ENCODE measurements at regions not wholly inside any gene's neighbourhood (a gene's known extent, or its start where the extent isn't known, plus 50 kb on each side); places are given as distances from the start of the nearest gene placed in this dataset.
"Not testable (repeated sequence)": the region's sequence is repeated elsewhere in the genome, so short reads cannot be mapped to it uniquely, and the experiment has no call there.

DNA sequence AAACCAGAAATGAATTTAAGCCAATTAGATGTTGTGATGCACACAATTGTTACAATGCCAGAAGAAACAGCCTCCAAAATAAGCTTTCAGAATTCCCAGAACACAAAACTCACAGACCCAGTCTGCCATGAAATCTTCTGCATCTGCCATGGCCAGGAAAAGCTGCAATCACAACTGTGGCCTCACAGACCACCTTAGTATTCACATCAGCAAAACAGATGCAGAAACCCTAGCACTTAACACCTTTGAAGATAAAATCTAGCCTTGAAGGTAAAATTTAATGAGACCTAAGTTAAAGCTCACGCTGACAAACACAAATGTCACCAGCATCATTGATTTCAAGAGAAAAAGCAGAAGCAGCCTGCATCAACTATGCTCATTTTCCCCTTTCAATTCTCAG, 566.8 kb upstream of the TMPRSS15 start:
- DNase-seq, result no peak

DNA sequence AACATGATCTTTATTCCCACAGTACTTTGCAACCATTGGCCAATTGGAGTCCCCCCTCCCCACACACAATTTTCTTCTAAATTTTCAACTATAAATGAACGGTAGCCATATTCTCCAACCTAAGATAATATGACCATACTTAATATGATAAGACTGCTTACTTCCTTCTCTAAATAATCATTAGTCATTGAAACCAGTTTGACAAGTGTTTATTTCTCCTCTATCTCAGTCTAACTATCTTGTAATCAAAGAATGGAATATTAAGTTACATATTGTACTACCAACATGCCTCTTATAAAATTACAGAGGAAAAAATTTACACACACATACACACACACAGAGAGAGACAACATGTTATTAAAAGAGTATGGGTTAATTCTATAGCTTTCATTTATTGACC, 567.4 kb upstream of the TMPRSS15 start:
- DNase-seq, result no peak

DNA sequence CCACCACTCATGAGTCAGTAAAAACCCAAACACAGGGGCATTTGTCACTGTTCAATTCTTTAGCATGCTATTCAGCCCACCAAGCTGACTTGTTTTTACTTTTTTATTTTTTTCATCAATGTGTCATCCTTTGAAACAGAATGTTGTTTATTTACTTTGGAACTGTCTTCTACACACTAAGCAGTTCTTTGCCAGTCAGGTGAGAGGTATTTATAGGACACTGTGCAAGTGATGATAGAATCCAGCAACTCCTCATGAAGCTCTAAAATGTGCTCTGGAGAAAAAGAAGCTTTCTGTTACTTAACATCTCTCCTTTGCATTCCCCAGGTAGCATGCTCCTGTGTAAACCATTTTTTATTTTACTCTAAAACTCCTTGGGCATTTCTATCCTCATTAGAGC, 582.0 kb upstream of the TMPRSS15 start:
- no peak for DNase-seq

DNA sequence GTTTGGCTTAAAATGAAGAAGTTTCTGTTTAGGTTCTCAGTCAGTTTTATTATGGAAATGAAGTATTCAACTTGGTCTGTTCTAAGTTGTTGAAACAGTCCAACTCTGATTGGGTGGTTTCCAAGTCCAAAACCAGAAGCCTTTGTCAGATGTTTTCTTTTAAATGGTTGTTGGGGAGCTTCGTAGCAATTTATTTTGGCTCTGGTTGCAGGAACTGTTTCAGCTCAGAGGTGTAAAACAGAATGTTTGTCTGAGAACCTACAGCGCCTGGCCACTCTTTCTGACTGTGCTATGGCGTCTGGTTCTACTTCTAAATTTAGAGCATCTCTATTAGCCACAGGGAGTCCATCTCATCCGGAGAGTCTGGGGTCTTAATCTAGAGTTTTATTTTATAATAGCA, 582.6 kb upstream of the TMPRSS15 start:
- DNase-seq, result no peak

DNA sequence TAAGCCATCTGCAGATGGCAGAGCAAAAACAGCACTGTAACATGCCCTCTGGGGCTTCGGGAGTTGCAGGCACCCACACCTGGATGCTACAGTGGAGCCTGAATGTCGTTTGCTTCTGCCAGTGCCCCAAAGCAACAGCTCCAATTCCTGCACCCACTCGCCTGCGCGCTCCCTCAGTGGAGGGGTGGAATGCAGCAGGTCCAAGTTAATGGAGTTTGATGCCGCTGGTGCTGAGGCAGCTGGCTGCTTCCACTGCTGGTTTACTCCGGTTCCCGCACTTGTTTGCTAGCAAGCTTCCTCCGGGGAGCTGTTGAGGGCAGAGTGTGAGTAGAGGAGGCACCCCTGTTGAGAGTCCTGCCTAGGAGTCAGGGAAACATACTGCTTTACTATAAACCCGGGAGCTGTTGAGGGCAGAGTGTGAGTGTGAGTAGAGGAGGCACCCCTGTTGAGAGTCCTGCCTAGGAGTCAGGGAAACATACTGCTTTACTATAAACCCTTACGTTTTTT, 584.0 kb upstream of the TMPRSS15 start:
- DNase-seq, result no peak

DNA sequence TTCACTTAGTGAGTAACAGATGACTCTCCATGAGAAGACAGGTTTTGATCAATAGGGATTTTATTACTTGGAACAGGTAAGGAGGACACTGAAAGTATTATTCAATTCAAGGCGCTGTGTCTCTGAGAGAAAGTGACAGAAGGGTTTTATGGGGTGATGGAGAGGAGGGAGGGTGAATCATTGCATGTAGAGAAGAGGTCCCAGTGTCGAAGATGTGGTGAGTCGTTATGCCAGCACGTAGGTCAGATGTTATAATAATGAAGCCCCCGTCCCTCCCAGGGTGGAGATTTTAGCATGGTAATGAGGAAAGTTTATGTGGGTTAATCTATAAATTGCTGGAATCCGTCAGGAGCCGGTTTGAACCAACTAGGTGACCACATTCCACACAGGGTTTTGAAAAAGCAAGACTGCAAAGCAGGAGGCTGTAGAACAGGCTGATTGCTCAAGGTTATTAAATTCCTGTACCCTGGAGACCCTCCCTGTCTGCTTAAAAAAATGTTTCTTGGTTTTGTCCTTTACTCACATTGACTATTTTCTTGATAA, 586.4 kb upstream of the TMPRSS15 start:
- no peak for DNase-seq

DNA sequence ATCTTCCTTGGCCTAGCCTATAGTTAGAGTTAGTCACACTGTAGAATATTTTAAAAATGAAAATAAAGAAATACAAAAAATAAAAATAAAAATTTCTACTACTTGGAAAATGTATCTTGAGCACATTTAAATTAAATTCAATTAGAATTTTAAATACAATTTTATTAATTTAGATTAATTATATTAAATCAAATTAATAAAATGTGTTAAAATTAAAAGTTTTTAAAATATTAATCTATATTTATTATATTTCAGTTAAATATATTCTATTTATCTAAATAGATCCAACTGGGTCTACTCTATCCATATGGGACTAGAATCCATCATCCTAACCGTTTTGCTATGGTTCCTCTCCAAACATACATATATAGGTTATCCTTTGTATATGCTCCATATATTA, 588.3 kb upstream of the TMPRSS15 start:
- no peak for DNase-seq

DNA sequence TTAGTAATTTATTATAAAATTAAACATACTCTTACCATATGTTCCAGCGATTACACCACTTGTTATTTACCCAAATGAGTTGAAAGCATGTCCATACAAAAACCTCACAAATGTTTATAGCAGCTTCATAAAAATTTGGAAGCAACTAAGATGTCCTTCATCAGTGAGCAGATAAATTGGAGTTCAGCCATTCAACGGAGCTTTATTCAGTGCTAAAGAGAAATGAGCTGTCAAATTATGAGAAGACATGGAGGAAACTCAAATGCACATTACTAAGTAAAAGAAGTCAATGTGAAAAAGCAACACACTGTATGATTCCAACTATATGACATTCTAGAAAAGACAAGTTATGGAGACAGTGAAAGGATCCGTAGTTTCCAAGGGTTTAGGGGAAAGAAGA, 606.7 kb upstream of the TMPRSS15 start:
- DNase-seq, result no peak

DNA sequence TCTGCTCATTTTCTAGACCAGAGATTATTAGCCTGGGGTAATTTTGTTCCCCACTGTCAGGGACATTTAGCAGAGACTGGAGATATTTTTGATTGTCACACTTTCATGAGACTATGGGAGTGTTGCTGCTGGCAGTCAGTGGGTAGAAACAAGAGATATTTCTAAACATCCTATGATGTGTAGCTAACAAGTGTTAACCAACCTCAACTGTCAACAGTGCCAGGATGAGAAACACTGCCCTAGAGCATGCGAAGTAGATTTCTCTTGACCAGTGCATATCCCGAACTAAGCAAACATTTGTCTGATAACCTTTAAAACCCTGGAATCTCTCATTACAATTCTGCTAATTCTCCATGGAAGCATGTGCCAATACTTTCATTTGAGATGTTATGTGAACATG, 607.4 kb upstream of the TMPRSS15 start:
- no peak for DNase-seq

DNA sequence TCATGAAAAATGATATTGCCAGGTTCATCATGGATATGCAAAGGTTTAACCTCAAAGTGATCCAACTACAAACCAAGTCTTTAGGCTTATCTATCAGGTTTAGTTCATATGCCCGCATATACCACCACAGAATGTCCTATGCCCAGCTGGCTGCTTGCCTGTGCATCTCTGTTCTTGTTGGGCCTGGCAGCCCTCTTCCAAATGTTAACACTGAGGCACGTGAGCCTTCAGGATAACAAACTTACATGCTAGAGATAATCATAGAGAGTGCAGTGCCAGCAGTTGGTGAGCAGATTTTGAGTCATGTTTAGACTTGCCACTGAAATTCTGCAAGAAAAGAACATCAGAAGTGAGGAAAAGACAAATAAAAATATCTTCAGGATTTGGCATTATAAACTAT, 607.9 kb upstream of the TMPRSS15 start:
- DNase-seq, result no peak

DNA sequence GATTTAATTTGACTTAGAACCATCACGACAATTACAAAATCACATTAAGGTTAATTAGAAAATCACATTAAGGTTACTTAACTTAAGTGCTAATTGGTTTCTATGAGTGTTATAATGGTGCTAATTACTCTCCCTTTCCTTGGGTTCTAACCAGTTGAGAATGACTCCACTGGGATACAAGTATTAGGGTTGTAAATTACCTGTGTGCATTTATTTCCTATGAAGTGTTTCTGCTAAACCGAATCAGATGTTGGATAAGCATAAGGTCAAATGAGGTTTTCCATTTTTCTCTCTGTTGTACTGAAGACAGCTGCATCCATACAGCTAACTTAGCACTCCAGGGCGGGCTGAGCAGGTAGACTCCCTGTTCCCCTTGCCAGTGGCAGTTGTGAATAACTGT, 610.3 kb upstream of the TMPRSS15 start:
- no peak for DNase-seq

DNA sequence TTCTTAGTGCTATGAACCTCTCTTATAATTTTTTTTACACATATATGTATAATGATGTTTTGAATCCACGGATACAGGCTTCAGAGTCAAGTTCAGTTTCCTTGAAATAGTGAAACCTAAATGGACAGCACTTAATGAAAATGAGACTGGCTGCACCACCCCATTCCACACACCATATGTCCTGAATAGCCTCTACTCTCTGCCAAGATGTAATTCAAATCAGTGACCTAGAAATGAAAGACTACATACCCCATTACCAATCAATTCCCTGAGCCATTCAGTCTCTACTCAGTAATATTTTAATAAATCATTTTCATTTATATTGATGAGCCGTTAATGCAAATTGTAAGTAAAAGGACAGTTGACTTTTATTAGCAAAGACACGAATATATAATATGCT, 614.9 kb upstream of the TMPRSS15 start:
- no peak for DNase-seq

DNA sequence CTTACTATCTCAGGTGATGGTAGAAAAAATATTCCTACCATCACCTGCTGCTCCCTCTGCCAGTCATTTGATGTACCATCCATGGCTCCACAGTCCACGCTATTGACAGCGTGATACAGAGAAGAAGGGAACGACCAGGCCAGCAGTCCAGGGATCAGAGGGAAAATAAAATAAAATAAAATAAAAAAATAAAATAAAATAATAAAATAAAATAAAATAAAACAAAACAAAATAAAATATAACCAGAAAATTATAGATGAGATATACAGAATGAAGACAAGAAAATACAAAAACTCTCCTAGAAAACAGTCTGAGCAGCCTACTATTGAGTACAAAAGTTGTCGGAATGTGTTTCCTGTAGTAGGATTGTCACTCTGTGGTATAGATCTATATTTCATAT, 619.4 kb upstream of the TMPRSS15 start:
- DNase-seq, result no peak

DNA sequence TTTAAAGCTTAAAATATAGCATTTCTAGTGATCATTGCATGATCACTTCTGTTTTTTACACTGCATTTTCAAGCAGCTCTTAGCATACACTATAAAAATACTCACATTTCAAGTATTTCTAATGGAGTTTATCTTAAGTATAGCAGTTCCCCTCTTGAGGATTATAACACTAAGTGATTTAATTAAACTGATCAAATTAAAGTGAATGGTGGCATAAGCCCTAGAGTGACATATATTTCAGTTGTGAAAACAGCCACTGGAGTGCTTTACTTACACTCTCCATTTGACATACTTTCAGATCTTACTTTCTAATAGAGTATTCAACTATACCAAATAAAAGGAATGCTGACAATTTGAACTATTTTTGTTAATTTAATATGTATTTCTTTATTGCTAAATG, 623.3 kb upstream of the TMPRSS15 start:
- DNase-seq, result no peak

DNA sequence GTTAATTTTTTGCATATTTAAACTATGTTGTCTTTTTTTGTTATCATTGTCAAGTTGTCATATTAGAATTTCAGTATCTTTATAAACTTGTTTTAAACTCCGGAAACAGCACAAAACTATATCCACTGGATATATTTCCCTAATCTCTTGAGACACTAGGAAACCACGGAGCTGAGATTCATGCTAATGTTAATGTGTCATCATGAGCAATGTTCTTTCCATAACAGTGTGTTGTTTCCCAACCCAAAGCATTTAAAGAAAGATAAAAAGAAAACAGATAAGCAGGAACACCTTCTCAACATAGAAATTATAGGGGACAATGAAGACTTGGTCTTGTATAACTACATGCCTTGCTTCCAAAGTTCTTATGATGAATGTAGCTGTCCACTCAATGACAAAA, 626.2 kb upstream of the TMPRSS15 start:
- DNase-seq, result no peak

DNA sequence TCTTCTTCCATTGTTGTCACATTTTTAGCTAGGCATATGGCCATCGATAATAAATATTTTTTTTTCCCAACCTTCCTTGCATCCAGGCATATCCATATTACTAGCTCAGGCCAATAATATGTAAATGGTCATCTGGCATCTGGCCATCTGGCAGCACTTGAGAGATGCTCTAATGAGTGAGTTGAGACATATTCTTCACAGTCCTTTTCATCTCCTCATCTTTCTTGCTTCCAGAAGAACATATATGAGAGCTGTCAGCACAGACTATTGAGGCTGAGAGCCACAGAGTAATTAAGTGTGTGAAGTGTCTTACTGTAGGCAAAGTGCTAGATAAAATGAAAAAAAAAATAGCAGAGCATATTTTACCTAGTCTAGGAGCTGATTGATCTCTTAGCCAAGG, 628.4 kb upstream of the TMPRSS15 start:
- no peak for DNase-seq

DNA sequence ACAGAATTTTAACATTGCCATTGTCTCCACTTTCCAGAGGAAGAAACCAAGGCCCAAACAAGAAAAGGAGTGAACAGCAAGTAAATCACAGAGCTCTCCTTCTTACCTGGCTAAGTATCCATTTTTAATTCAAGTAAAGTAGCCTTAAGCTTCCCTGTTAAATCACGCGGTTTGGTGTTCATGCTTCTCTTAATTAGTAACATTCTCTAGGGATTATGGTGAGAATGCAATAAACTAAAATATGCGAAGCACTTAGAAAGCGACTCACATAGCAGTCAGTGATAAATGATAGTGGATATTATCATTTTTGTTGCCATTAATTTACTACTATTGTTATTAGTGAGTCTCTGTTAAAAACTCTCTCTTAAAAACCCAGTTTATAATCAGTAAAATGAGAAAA, 630.5 kb upstream of the TMPRSS15 start:
- no peak for DNase-seq

DNA sequence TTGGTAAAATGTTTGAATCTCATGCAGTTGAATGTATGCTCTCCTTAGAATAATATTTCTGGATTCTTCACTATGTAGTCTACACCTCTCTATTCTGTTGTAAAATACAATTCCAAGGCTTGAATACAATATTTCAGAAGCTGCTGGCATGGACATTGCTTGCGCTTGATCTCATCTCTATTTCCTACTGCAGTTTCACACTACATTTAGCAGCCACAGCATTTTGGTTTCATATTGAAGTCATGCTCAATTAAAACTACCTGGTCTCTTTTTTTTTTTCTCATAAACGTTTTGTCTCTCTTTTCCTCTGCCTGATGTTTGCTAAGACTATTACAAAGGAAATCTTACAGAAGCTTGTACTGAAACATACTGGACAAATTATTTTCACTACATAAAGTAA, 631.0 kb upstream of the TMPRSS15 start:
- DNase-seq, result no peak

DNA sequence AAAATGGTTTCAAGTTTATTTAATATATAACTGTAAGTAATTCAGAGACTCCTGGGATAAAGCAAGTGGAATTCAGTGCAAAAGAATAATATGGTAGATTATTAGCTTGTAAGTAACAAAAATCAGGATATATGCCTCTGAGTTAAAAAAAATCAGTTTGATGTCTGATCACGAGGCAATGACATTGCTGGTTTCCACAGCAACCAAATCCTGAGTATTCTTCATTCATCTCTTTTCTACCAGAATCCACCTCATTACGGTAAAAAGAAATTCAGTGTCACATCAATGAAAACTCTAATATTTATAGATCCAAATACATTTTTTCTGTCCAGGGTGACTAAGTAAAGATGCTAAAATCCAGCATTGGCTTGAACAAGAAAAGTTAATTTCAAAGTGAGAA, 642.3 kb upstream of the TMPRSS15 start:
- DNase-seq, result no peak

DNA sequence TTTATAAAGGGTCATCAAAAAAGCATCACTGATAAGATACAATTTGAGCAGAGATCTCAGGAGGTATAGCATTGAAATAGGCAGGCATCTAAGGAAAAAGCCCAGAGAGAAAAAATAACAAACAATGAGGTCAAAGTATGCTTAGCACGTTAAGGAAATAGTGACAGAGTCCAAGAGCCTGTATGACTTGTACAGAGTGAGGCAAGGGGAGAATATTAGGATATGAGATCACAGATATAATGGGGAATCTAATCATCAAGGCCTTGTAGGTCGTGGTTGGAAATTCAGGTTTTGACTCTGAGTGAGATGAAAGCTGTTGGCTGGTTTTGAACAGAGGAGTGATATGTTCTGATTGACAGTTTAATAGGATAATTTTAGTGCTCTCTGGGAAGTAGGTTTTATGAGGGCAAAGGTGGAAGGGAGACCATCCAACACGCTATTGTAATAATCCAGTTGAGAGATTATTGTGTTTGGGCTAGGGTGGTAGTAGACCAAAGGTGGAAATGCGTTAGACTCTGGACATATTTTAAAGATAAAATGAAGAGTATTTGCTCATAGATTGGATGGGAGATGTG, 644.6 kb upstream of the TMPRSS15 start:
- no peak for DNase-seq

DNA sequence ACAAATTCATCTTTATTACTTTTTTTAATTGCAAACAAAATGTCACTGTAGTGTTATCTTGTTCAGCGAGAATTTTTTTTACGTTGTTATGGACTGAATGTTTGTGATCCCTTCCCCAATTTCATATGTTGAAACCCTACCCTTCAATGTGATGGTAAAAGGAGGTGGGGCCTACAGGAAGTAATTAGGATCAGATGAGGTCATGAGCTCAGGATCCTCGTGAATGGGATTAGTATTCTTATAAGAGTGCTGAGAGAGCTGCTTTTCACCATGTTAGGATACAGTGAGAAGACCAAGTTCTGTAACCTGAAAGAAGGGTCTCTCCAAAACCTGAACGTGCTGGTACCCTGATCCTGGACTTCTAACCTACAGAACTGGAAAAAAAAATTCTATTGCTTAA, 646.0 kb upstream of the TMPRSS15 start:
- DNase-seq, result no peak

DNA sequence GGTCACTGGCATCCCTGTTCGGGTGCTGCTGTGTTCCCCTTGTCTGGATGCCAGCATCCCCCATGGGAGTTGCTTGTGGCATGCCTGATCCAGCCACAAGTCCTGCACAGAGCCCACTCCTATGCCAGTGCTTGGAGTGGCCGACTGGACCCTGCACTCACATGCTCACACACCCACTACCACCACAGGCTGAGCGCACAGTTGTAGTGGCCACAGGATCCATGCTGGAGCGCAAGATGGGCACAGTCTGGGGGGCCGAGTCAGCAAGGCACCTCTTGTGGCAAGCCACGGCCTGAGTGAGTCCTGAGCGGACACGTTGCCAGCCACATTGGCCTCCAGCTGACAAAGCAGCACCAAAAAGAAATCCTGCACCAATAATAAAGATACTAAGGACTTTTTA, 661.6 kb upstream of the TMPRSS15 start:
- DNase-seq, result no peak

DNA sequence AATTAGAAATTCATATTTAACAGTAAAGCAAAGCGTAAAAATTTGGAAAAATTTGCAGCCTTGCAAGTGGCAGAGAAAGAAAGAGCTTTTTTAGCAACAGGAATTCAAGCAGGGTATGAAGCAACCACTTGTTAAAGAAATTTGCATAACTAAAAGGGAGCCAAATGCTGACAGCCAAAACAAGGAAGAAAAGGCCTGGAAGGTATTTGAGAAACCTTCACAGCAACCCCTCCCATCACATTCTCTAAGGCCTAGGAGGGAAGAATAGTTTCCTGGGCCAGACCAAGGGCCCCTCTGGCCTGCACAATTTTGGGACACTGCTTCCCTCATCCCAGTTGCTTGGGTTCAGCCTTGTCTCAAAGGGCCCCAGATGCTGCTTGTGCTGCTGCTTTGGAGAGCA, 672.4 kb upstream of the TMPRSS15 start:
- no peak for DNase-seq

DNA sequence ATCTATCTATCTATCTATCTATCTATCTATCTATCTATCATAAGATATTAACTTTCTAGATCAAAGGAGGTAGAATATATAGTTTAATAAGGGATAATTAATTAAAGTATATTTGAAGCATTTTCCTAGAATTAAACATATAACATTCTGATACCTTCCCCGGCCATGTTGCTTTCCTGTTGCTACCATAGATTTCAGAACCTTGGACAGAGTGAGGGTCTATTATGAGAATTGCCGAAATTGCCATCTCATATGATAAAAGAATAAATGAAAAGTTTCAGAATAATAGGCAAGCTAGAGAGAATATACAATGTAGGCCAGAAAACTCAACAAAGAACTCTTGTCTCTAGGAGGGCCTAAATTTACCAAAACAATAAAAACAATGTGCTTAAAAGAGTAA, 706.1 kb upstream of the TMPRSS15 start:
- DNase-seq, result no peak

DNA sequence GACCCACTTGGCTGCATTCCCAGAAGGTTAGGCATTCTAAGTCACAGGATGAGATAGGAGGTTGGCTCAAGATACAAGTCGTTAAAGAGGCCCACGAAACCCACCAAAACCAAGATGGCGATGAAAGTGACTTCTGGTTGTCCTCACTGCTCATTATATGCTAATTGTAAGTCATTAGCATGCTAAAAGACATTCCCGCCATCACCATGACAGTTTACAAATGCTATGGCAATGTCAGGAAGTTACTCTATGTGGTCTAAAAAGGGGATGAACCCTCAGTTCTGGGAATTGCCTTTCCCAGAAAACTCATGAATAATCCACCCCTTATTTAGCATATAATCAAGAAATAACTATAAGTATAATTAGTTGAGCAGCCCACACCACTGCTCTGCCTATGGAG, 715.7 kb upstream of the TMPRSS15 start:
- DNase-seq, result not testable (repeated sequence)

Data from inflammatory macrophage (primary cell).